ENCODE measurements at regions not wholly inside any gene's neighbourhood (a gene's known extent, or its start where the extent isn't known, plus 50 kb on each side); places are given as distances from the start of the nearest gene placed in this dataset.

GRCh38 chr22:48693377-48694135, 1134.1 kb downstream of the BRD1 start:
- TF ChIP-seq EZH2 (IDR thresholded peaks at IDR 0.05; ENCODE audit: insufficient read depth, poor library complexity, severe bottlenecking): no peak
- TF ChIP-seq EZH2phosphoT487 (IDR thresholded peaks at IDR 0.05; ENCODE audit: insufficient read depth, low read depth): no peak
